Spleen (tissue), 11 donors: ENCODE measurements at regions not wholly inside any gene's neighbourhood (a gene's known extent, or its start where the extent isn't known, plus 50 kb on each side); places are given as distances from the start of the nearest gene placed in this dataset.

Source experiments
- DNase-seq: peaks from one replicate; pipeline ENCODE4 v3.0.0-alpha.2; 2020
- H3K27ac ChIP-seq, 8 donors: fragments of 200-600 bp; sonication (generic) in 7 of 8; 1 replicate in 4 of 8; 2 replicates in 4 of 8; pipeline versions ENCODE4 v1.5.0 to v1.8.0; 2016 to 2021; ENCODE audit warnings: inconsistent platforms in 4 of 8, mild to moderate bottlenecking in 4 of 8, moderate library complexity in 1 of 8
- H3K27me3 ChIP-seq, 7 donors: fragments of 200-600 bp; sonication (generic) in 6 of 7; replicated peaks in 1 of 7; 1 replicate in 4 of 7; 2 replicates in 3 of 7; pipeline versions ENCODE4 v1.5.0 to v1.8.0; 2016 to 2021; ENCODE audit warnings: inconsistent platforms in 3 of 7, mild to moderate bottlenecking in 1 of 7
- H3K36me3 ChIP-seq, 6 donors: fragments of 200-600 bp; sonication (generic) in 5 of 6; 1 replicate in 4 of 6; 2 replicates in 2 of 6; pipeline versions ENCODE4 v1.5.0 to v1.8.0; 2016 to 2021; ENCODE audit warnings: inconsistent platforms in 2 of 6
- H3K4me1 ChIP-seq, 6 donors: fragments of 200-600 bp; sonication (generic) in 5 of 6; 1 replicate in 3 of 6; 2 replicates in 3 of 6; pipeline versions ENCODE4 v1.5.0 to v1.8.0; 2016 to 2021; ENCODE audit warnings: inconsistent platforms in 3 of 6
- H3K4me3 ChIP-seq, 8 donors: fragments of 200-600 bp; sonication (generic) in 7 of 8; 1 replicate in 4 of 8; 2 replicates in 4 of 8; pipeline versions ENCODE4 v1.5.0 to v1.8.0; 2016 to 2021; ENCODE audit warnings: inconsistent platforms in 4 of 8, mild to moderate bottlenecking in 4 of 8, moderate library complexity in 2 of 8
- H3K9me3 ChIP-seq, 8 donors: fragments of 200-600 bp; sonication (generic) in 7 of 8; 1 replicate in 4 of 8; 2 replicates in 4 of 8; pipeline versions ENCODE4 v1.5.0 to v1.8.0; 2016 to 2021; ENCODE audit warnings: inconsistent platforms in 4 of 8
- POLR2A ChIP-seq, 3 donors: fragments of 450-650 bp; IDR thresholded peaks; one replicate each; pipeline ENCODE4 v1.5.1; 2017; ENCODE audit warnings: antibody characterized with exemption in 3 of 3, mild to moderate bottlenecking in 1 of 3
- POLR2AphosphoS5 ChIP-seq, 3 donors: sonication (generic); formaldehyde crosslinking; IDR thresholded peaks; one replicate each; pipeline ENCODE4 v1.5.1; 2017; ENCODE audit warnings: antibody characterized with exemption in 3 of 3
- WGBS, 5 donors: extraction: QIAGEN DNeasy Blood & Tissue Kit in 3 of 5; methylation state at CpG; one replicate each; pipeline versions ENCODE4 v1.1.5 to v1.1.7; 2013 to 2018; 5-methylcytosine and 5-hydroxymethylcytosine counted together
- intact Hi-C: fragments of 100-400 bp; cut with DNase I; formaldehyde crosslinking; loops from one replicate; pipeline ENCODE4 v1.15.0; 2023; ENCODE audit warnings: low total_unique reads
- TF ChIP-seq, protein P1 (sequence below), 11 experiments: fragments of 200-600 bp in 7 of 11; fragments of 450-650 bp in 4 of 11; sonication (generic) in 4 of 11; IDR thresholded peaks in 8 of 11; conservative IDR thresholded peaks in 3 of 11; 1 replicate in 7 of 11; 2 replicates in 4 of 11; pipeline versions ENCODE4 v1.4.0 to v1.8.0; 2016 to 2021; ENCODE audit warnings: antibody characterized with exemption in 11 of 11, inconsistent platforms in 4 of 11, mild to moderate bottlenecking in 1 of 11
- donor health status: healthy with polysubstance abuse.
- donor health status: DM: no; HTN: no; CAD: no; lungs with moderate emphysema.
- donor health status: DM: no; HTN: no; CAD: no.
- donor health status: Bipolar disorder and iron deficiency.
- donor health status: healthy.
- donor health status: DM: no; HTN: no; CAD: no.
- donor health status: DM: yes; HTN: yes; CAD: no.

DNA sequence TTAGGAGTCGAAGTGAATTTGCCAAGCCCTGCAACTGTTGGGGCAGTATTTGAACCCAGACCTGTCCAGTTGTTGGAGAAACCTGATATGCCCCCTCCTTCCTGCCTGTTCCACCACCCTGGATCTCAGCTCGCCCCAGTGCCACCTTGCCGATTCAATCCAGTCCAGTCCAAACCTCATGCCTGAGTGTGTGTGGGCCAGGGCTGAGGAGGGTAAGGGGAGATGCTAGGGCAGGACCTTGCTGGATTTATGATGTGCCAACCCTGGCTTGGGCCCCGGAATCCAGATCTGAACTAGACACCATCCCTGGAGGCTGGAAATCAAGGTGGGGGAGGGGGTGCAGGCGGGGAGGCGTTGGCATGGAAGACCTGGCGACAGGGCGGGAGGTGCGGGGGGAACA, 98.9 kb upstream of the WNT4 start:
- Histone ChIP-seq H3K4me1 (no peaks in the 10 kb centered on the region), H3K36me3 (no peaks in the 10 kb centered on the region), H3K9me3 (no peaks in the 10 kb centered on the region), H3K27me3 (peaks cover 0 to 21% (median 0%) of the 10 kb centered on the region in 7 donors), H3K27ac (no peak overlapping the region), H3K4me3 (no peak overlapping the region)
- TF ChIP-seq POLR2A (IDR thresholded peaks at IDR 0.05) (no peak), POLR2AphosphoS5 (IDR thresholded peaks at IDR 0.05) (no peak)
- TF ChIP-seq, protein P1, sequence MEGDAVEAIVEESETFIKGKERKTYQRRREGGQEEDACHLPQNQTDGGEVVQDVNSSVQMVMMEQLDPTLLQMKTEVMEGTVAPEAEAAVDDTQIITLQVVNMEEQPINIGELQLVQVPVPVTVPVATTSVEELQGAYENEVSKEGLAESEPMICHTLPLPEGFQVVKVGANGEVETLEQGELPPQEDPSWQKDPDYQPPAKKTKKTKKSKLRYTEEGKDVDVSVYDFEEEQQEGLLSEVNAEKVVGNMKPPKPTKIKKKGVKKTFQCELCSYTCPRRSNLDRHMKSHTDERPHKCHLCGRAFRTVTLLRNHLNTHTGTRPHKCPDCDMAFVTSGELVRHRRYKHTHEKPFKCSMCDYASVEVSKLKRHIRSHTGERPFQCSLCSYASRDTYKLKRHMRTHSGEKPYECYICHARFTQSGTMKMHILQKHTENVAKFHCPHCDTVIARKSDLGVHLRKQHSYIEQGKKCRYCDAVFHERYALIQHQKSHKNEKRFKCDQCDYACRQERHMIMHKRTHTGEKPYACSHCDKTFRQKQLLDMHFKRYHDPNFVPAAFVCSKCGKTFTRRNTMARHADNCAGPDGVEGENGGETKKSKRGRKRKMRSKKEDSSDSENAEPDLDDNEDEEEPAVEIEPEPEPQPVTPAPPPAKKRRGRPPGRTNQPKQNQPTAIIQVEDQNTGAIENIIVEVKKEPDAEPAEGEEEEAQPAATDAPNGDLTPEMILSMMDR (IDR thresholded peaks at IDR 0.05 in 8 of 11, conservative IDR thresholded peaks at IDR 0.05 in 3 of 11), result no peak
- 88 to 94% (median 92%) methylated on average over 9 of the region's 9 CpGs for WGBS, 5 donors
- no peak for DNase-seq
- intact Hi-C loops, result no loop called here

DNA sequence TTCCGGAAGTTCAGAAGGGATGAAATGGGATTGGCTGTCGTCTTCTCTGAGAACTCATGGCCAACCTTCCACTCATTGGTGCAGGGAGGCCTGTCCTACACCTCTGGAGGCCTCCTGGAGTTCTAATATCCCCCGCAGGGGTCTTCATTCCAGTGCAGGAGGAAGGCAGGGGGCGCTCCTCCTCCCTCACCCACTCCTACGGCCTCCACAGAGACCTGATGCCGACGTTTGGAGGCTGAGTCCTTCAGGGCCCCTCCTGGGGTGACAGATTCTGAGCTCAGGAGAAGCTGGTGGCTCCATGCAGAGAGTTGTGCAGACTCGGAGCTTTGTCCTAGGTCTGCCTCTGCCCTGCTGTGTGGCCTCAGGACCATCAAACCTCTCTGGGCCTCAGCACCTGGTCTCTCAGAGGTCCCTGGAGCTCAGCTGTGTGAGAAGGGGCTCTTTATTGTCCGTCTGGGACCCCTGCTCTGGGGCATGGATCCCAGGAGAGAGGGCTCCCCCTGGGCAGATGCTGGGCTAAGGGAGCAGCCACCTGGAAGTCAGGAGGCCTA, 102.3 kb upstream of the WNT4 start:
- Histone ChIP-seq H3K4me3 (no peak overlapping the region), H3K36me3 (no peaks in the 10 kb centered on the region), H3K4me1 (no peaks in the 10 kb centered on the region), H3K27me3 (peaks cover 0 to 36% (median 0%) of the 10 kb centered on the region in 7 donors), H3K9me3 (no peaks in the 10 kb centered on the region), H3K27ac (no peak overlapping the region)
- intact Hi-C loops, result no loop called here
- 80 to 85% (median 84%) methylated on average over 7 to 9 of the region's 9 CpGs for WGBS, 5 donors
- no peak for DNase-seq
- no peak for TF ChIP-seq POLR2AphosphoS5 (IDR thresholded peaks at IDR 0.05)
- no peak for TF ChIP-seq POLR2A (IDR thresholded peaks at IDR 0.05)
- TF ChIP-seq, protein P1 (IDR thresholded peaks at IDR 0.05 in 8 of 11, conservative IDR thresholded peaks at IDR 0.05 in 3 of 11), result no peak

DNA sequence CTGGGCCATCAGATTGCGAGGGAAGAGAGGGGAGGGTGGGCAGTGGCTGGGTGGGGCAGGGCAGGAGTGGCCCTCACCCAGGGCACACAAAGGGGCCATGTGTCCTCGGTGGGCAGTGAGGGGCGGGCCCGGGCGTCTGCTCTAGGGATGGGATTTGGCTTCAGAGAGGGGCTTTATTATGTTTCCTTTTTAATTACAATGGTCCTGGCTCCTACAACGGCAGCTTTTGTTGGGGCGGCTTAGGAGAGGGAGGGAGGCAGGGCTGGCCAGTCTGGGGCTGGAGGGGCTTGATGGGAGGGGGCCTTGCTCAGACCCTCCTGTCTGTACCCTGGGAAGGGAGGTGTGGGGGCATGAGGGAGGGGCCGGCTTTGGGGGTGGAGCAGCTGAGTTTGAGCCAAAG, 102.8 kb upstream of the WNT4 start:
- DNase-seq, result no peak
- Histone ChIP-seq H3K9me3 (no peaks in the 10 kb centered on the region), H3K36me3 (no peaks in the 10 kb centered on the region), H3K27me3 (peaks cover 0 to 40% (median 0%) of the 10 kb centered on the region in 7 donors), H3K27ac (no peak overlapping the region), H3K4me3 (no peak overlapping the region), H3K4me1 (no peaks in the 10 kb centered on the region)
- no peak for TF ChIP-seq POLR2AphosphoS5 (IDR thresholded peaks at IDR 0.05)
- TF ChIP-seq, protein P1 (IDR thresholded peaks at IDR 0.05 in 8 of 11, conservative IDR thresholded peaks at IDR 0.05 in 3 of 11), result no peak
- no peak for TF ChIP-seq POLR2A (IDR thresholded peaks at IDR 0.05)
- WGBS, 5 donors, result 49 to 76% (median 67%) methylated on average over 7 to 8 of the region's 8 CpGs
- intact Hi-C loops, result no loop called here

DNA sequence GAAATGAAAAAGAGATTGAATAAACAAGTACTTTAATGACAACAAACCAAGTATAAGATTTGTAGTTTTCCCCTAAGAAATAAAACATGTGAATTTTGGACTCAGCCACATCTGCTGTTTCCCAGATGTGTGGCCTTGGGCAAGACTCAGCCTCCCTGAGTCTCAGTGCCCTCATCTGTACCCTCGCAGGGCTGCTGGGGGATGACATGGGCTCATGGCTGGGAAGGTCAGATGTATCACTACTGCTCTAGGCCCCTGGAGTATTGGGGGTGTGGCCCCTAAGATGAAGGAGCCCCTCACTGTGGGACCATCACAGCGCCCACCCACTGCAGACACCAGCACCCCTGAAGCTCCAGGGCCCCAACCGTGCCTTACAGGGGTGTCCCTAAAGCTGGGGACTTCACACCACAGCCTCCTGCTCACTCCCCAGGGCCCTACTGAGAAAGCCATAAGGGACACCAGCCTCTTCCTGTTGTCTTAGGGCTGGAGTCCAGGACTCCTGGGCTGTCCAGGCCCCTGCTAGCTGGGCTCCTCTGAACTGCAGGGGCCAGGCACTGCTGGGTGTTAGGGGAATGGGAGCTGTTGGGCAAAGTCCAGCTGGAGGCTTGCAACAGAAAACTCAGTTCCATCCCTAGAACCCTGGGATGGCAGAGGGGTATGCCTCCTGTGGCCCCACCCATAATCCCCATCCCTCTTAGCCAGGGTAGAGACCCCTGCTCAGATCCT, 104.0 kb upstream of the WNT4 start:
- intact Hi-C loops, result no loop called here
- DNase-seq, result no peak
- Histone ChIP-seq H3K27ac (no peak overlapping the region), H3K4me1 (no peaks in the 10 kb centered on the region), H3K27me3 (peaks cover 0 to 40% (median 0%) of the 10 kb centered on the region in 7 donors), H3K9me3 (no peaks in the 10 kb centered on the region), H3K36me3 (no peaks in the 10 kb centered on the region), H3K4me3 (no peak overlapping the region)
- 86 to 100% (median 92%) methylated on average over 1 to 3 of the region's 3 CpGs for WGBS, 5 donors
- TF ChIP-seq POLR2AphosphoS5 (IDR thresholded peaks at IDR 0.05), result no peak
- TF ChIP-seq, protein P1 (IDR thresholded peaks at IDR 0.05 in 8 of 11, conservative IDR thresholded peaks at IDR 0.05 in 3 of 11), result no peak
- no peak for TF ChIP-seq POLR2A (IDR thresholded peaks at IDR 0.05)
